Left lung (tissue), 4 donors: ENCODE measurements at regions not wholly inside any gene's neighbourhood (a gene's known extent, or its start where the extent isn't known, plus 50 kb on each side); places are given as distances from the start of the nearest gene placed in this dataset.

Source experiments
- ATAC-seq: fragments of 200-7000 bp; cut with Tn5 transposase; one replicate; pipeline ENCODE4 v1.9.1; 2020; ENCODE audit warnings: moderate library complexity
- DNase-seq, 4 donors: peaks; one replicate each; pipeline ENCODE4 v3.0.0-alpha.2; 2013 to 2020
- H3K27ac ChIP-seq, 2 donors: fragments of 200-600 bp; sonication (generic) in 1 of 2; one replicate each; pipeline versions ENCODE4 v1.5.0 to v1.8.0; 2020 to 2021
- H3K27me3 ChIP-seq, 2 donors: fragments of 200-600 bp; sonication (generic) in 1 of 2; one replicate each; pipeline versions ENCODE4 v1.5.0 to v1.8.0; 2020 to 2021
- H3K36me3 ChIP-seq, 2 donors: fragments of 200-600 bp; sonication (generic) in 1 of 2; one replicate each; pipeline versions ENCODE4 v1.5.0 to v1.8.0; 2020 to 2021
- H3K4me1 ChIP-seq, 2 donors: fragments of 200-600 bp; one replicate each; pipeline ENCODE4 v1.8.0; 2021
- H3K4me3 ChIP-seq, 2 donors: fragments of 200-600 bp; sonication (generic) in 1 of 2; one replicate each; pipeline versions ENCODE4 v1.5.0 to v1.8.0; 2020 to 2021; ENCODE audit warnings: mild to moderate bottlenecking in 1 of 2
- H3K9me3 ChIP-seq, 2 donors: fragments of 200-600 bp; sonication (generic) in 1 of 2; one replicate each; pipeline versions ENCODE4 v1.5.0 to v1.8.0; 2020 to 2021
- CTCF ChIP-seq, 2 donors: fragments of 200-600 bp; sonication (generic) in 1 of 2; IDR thresholded peaks; one replicate each; pipeline versions ENCODE4 v1.5.0 to v1.8.0; 2021; ENCODE audit warnings: antibody characterized with exemption in 2 of 2
- intact Hi-C, 2 donors: fragments of 100-400 bp; cut with DNase I; formaldehyde crosslinking; loops; one replicate each; pipeline versions ENCODE4 v1.11.2 to v1.14.2; 2022
- donor health status: DM: no; HTN: yes; CAD: no.
- donor health status: DM: no; HTN: no; CAD: no.

GRCh38 chr1:34320053-34320669 lies 143.5 kb downstream of the C1orf94 start:
- ATAC-seq, result no peak
- TF ChIP-seq CTCF (IDR thresholded peaks at IDR 0.05), result no peak
- intact Hi-C loops, result no loop called here
- no peak overlapping the region for H3K27ac ChIP-seq
- no peak overlapping the region for H3K4me3 ChIP-seq
- H3K27me3 ChIP-seq, result no peaks in the 10 kb centered on the region
- H3K36me3 ChIP-seq, result no peaks in the 10 kb centered on the region
- no peaks in the 10 kb centered on the region for H3K4me1 ChIP-seq
- peaks cover 0 to 14% of the 10 kb centered on the region in 2 donors for H3K9me3 ChIP-seq
- DNase-seq, result no peak

GRCh38 chr1:34322969-34323368 lies 146.3 kb downstream of the C1orf94 start:
- ATAC-seq (no peak), DNase-seq (no peak)
- H3K4me1 ChIP-seq, result no peaks in the 10 kb centered on the region
- no peaks in the 10 kb centered on the region for H3K27me3 ChIP-seq
- H3K4me3 ChIP-seq, result no peak overlapping the region
- intact Hi-C loops, result no loop called here
- H3K9me3 ChIP-seq, result no peaks in the 10 kb centered on the region
- TF ChIP-seq CTCF (IDR thresholded peaks at IDR 0.05), result no peak
- no peak overlapping the region for H3K27ac ChIP-seq
- H3K36me3 ChIP-seq, result no peaks in the 10 kb centered on the region

GRCh38 chr1:34324879-34325440 lies 148.3 kb downstream of the C1orf94 start:
- no peaks in the 10 kb centered on the region for H3K27me3 ChIP-seq
- H3K9me3 ChIP-seq, result no peaks in the 10 kb centered on the region
- DNase-seq (no peak), ATAC-seq (no peak)
- H3K27ac ChIP-seq, result no peak overlapping the region
- no peaks in the 10 kb centered on the region for H3K4me1 ChIP-seq
- H3K36me3 ChIP-seq, result no peaks in the 10 kb centered on the region
- H3K4me3 ChIP-seq, result no peak overlapping the region
- no peak for TF ChIP-seq CTCF (IDR thresholded peaks at IDR 0.05)
- intact Hi-C loops, result no loop called here

- no peaks in the 10 kb centered on the region for H3K36me3 ChIP-seq
- ATAC-seq, result no peak
- H3K27ac ChIP-seq, result no peak overlapping the region
- no peak for TF ChIP-seq CTCF (IDR thresholded peaks at IDR 0.05)
- no peak for DNase-seq
- no peaks in the 10 kb centered on the region for H3K9me3 ChIP-seq
- H3K4me3 ChIP-seq, result no peak overlapping the region
- H3K27me3 ChIP-seq, result no peaks in the 10 kb centered on the region
- intact Hi-C loops, result no loop called here
- H3K4me1 ChIP-seq, result no peaks in the 10 kb centered on the region
Measured at GRCh38 chr1:34328281-34328799, 151.6 kb downstream of the C1orf94 start.

GRCh38 chr1:34330061-34330460 lies 153.4 kb downstream of the C1orf94 start:
- ATAC-seq, result no peak
- H3K4me3 ChIP-seq, result no peak overlapping the region
- no peak for TF ChIP-seq CTCF (IDR thresholded peaks at IDR 0.05)
- H3K27ac ChIP-seq, result no peak overlapping the region
- intact Hi-C loops, result no loop called here
- no peaks in the 10 kb centered on the region for H3K4me1 ChIP-seq
- H3K27me3 ChIP-seq, result no peaks in the 10 kb centered on the region
- no peaks in the 10 kb centered on the region for H3K9me3 ChIP-seq
- no peak for DNase-seq
- H3K36me3 ChIP-seq, result no peaks in the 10 kb centered on the region
